ENCODE measurements at regions not wholly inside any gene's neighbourhood (a gene's known extent, or its start where the extent isn't known, plus 50 kb on each side); places are given as distances from the start of the nearest gene placed in this dataset.

- Histone ChIP-seq H3K4me3 (no peak overlapping the region), H3K27ac (no peak overlapping the region)
These were observed 320.0 kb upstream of the RARB start for GRCh38 chr3:25107918-25108617.

DNA sequence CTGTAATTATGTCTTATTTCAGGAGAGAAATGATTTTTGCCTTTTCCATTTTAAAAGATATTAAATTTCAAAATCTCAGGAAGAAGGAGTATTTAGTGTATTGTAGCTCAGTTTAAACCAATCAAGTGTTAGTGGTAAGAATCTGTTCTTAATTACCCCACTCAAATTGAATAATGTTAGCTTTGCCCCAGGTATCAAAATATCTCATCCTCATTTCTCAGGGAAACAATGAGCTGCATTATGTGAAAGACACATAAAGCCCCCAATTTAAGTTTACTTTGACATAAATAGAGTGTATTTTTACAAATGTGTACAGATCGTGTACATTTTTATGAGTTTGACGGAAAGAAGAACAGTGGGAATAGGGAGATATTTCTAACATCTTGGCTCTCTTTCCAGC is 317.4 kb upstream of the RARB start:
- no peak overlapping the region for H3K27ac ChIP-seq

GRCh38 chr3:25113891-25114290 is 314.2 kb upstream of the RARB start:
- peak overlapping the region in 1 of 21 experiments; percentile 39 for H3K27ac ChIP-seq

More for the DNA sequence above, 317.4 kb upstream of the RARB start:
- H3K4me3 ChIP-seq: no peak overlapping the region

GRCh38 chr3:25114532-25114931 is 313.5 kb upstream of the RARB start:
- no peak overlapping the region for H3K27ac ChIP-seq

More at GRCh38 chr3:25113891-25114290, 314.2 kb upstream of the RARB start:
- no peak overlapping the region for H3K4me3 ChIP-seq

DNA sequence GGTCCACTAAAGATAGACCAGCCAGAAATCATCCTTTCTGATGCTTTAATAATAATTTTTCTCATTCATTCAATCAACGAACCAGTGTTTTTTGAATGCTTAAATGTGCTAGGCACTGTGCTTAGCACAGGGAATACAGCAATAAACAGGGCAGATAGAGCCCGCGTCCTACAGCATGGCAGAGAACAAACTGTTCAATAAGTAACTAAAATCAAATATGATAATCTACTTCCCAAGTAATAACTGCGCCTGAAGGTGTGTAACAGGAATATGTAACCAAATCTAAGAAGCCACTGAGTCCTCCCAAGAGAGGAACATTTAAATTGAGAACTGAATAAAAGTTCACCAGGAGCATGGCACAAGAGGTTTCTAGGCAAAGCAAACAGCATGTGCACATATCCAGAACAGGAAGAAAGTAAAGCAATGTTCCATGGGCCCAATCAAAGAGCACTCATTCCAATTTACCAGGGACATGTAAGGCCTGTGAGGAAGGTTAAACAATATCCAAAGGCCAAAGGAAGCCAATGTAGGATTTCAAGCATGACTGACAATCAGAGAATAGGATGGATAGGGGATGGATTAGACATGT is 311.0 kb upstream of the RARB start:
- Histone ChIP-seq H3K4me3 (no peak overlapping the region), H3K27ac (no peak overlapping the region)

More at GRCh38 chr3:25114532-25114931, 313.5 kb upstream of the RARB start:
- H3K4me3 ChIP-seq: no peak overlapping the region

GRCh38 chr3:25119682-25120081 is 308.4 kb upstream of the RARB start:
- H3K4me3 ChIP-seq: no peak overlapping the region
- H3K27ac ChIP-seq: no peak overlapping the region

- Histone ChIP-seq H3K27ac (no peak overlapping the region), H3K4me3 (no peak overlapping the region)
These were observed 307.4 kb upstream of the RARB start for GRCh38 chr3:25120665-25121064.

GRCh38 chr3:25125201-25125600 is 302.9 kb upstream of the RARB start:
- Histone ChIP-seq H3K27ac (no peak overlapping the region), H3K4me3 (no peak overlapping the region)

DNA sequence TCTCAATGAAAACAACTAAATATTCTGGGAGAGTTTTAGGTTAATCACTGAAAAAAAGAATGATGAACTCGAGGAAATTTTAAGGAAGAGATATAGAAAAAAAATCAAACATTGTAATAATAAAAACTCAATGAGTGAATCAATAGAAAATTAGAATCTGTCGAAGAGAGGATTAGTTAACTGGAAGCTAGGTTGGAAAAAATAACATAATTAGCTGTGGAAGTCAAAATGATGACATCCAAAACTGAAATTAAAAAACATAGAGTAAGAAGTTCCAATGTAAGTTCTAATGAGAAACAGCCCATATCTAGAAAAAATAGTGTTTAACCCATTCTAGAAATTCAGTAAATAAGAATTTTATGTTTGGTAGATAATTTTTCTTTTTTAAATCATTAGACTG is 299.3 kb upstream of the RARB start:
- Histone ChIP-seq H3K4me3 (no peak overlapping the region), H3K27ac (no peak overlapping the region)

- Histone ChIP-seq H3K4me3 (no peak overlapping the region), H3K27ac (no peak overlapping the region)
These were observed 297.1 kb upstream of the RARB start for GRCh38 chr3:25130724-25131520.

DNA sequence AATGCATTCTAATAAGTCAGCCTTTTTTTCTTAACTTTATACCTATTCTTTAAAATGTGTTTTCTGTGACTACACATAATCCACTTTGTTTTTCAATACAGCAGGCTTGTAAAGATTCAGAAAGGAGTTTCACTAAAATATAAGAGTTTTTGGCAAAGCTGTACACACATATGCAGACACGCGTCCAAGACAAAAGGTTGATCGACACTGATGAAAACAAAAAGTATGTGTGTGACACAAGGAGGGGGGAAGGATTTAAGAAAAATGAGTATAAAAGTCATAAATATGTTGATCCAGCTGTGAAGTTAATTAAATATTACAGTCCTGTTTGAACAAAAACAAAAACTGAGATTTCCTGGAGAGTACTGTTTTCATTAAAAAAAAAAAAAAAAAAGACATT is 294.5 kb upstream of the RARB start:
- no peak overlapping the region for H3K27ac ChIP-seq
- H3K4me3 ChIP-seq: no peak overlapping the region

GRCh38 chr3:25137606-25138005 is 290.5 kb upstream of the RARB start:
- H3K4me3 ChIP-seq: no peak overlapping the region

GRCh38 chr3:25139267-25139666 is 288.8 kb upstream of the RARB start:
- no peak overlapping the region for H3K4me3 ChIP-seq
- H3K27ac ChIP-seq: no peak overlapping the region

More at GRCh38 chr3:25137606-25138005, 290.5 kb upstream of the RARB start:
- H3K27ac ChIP-seq: no peak overlapping the region

- H3K4me3 ChIP-seq: no peak overlapping the region
These were observed 285.3 kb upstream of the RARB start for GRCh38 chr3:25142609-25143355.

DNA sequence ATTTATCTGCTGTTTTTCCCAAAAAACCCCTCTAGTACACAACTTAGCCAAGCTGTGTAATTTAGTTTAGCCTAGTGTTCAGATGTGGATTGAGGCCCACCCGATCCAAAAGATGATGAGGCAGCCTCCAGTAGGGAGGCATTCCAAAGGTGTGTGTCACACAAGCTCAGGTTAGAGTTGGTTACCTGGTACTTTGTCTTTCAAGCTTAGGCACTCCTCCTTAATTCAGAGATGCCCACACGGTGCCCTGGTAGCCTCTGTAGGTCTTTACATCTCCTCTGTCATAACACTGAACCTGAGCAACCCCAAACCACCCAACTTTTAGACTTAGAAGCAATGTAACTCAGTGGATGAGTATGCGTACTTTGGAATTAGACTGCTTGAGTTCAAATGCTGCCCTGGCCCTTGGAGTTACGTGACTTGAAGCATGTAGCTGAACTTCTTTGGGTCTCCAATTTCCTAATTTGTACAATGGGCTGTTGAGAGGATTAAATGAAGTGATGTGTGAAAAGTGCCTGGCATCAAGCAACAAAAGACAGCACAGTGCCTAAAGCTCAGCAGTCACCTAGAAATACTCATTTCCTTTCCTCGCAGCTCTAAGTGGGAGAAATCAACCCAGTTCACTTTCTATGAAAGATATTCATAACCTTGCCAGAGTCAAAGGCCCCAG is 284.6 kb upstream of the RARB start:
- Histone ChIP-seq H3K27ac (no peak overlapping the region), H3K4me3 (no peak overlapping the region)

More at GRCh38 chr3:25142609-25143355, 285.3 kb upstream of the RARB start:
- no peak overlapping the region for H3K27ac ChIP-seq

- Histone ChIP-seq H3K4me3 (no peak overlapping the region), H3K27ac (no peak overlapping the region)
These were observed 283.6 kb upstream of the RARB start for GRCh38 chr3:25144430-25144829.

GRCh38 chr3:25145176-25145575 is 282.9 kb upstream of the RARB start:
- no peak overlapping the region for H3K27ac ChIP-seq
- no peak overlapping the region for H3K4me3 ChIP-seq

- no peak overlapping the region for H3K27ac ChIP-seq
- no peak overlapping the region for H3K4me3 ChIP-seq
These were observed 277.9 kb upstream of the RARB start for GRCh38 chr3:25150199-25150598.

- Histone ChIP-seq H3K4me3 (no peak overlapping the region), H3K27ac (peak overlapping the region in 3 of 21 experiments; percentile 16 to 52 (median 51))
These were observed 276.7 kb upstream of the RARB start for GRCh38 chr3:25151281-25151902.
